Epidermal melanocyte (primary cell): ENCODE measurements at regions not wholly inside any gene's neighbourhood (a gene's known extent, or its start where the extent isn't known, plus 50 kb on each side); places are given as distances from the start of the nearest gene placed in this dataset.
"Not testable (repeated sequence)": the region's sequence is repeated elsewhere in the genome, so short reads cannot be mapped to it uniquely, and the experiment has no call there.

Experiments used
- DNase-seq: peaks from one replicate; pipeline ENCODE4 v3.0.0; 2011; ENCODE audit warnings: low spot score; ENCODE audit not compliant: insufficient read length

DNA sequence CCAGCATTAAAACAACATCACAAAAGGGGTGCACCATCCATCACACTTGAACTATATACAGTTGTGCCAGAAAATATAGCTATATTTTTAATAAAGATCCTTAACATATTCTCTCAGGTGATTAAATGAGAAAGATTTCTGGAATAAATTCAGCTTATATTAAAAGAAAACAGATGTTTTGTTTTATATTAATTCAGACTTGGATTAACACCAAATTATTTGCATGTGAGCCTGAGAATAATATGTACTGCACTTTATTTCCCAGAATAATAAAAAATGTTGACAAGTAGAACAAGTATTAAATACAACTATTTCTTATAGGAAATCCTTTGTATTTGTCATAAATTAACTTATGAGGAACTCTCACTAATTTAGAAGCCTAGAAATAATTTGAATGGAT lies 1467.4 kb downstream of the RAPGEF2 start:
- DNase-seq: no peak

DNA sequence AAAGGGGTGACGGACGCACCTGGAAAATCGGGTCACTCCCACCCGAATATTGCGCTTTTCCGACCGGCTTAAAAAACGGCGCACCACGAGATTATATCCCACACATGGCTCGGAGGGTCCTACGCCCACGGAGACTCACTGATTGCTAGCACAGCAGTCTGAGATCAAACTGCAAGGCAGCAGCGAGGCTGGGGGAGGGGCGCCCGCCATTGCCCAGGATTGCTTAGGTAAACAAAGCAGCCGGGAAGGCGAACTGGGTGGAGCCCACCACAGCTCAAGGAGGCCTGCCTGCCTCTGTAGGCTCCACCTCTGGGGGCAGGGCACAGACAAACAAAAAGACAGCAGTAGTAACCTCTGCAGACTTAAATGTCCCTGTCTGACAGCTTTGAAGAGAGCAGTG lies 1471.4 kb downstream of the RAPGEF2 start:
- not testable (repeated sequence) for DNase-seq

DNA sequence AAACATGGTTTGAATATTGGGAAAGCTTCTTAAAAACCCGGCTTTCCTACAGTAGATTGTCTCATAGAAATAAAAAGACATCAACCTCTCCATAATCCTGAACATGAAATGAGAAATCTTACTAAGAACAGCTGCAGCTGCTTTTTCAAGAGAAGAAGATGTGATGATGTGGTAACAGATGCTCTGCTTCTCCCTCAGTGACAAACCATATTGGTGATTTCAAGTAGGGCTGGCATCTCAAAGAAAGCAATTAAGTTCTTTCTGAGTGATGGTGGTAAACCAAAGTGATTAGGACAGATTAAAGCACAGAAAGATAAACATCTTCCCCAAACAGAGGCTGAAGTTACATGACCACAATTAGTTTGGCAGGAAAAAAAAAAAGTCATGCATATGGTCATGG lies 1477.7 kb downstream of the RAPGEF2 start:
- DNase-seq: no peak

DNA sequence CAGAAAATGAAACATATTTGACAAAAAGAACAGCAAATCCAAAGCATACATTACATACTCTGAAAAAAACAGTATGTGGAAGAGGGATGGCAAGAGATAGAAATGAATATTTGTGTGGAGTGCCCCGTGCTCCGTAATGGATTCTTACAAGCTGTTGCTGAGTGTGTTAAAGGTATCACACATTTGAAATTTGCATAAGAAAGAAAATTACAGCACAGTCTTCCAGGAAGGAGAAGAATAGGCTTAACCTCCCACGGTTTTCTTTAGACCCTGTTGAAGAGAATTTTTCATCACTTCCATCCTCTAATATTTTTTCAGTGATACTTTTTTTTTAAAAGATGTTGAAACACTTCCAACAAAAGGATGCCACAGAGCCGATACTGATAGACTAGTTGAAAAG lies 1489.4 kb downstream of the RAPGEF2 start:
- DNase-seq: no peak

DNA sequence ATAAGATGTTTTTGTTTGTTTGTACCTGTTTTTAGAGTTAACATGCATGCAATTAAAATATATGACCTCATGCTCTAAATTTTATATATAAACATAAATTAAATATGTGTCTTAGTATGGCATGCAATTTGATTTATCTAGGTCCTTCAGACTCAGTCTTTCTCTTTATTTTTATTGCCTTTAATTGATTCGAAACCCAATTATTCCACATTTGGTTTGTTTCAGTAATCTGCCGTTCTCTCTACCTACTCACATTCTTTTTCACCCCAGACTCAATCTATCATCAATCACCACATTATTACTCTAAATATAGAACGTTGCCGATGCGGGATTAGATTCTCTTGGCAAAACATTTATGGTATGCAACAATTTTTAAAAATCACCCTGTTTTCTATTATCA lies 1492.8 kb downstream of the RAPGEF2 start:
- DNase-seq: no peak

DNA sequence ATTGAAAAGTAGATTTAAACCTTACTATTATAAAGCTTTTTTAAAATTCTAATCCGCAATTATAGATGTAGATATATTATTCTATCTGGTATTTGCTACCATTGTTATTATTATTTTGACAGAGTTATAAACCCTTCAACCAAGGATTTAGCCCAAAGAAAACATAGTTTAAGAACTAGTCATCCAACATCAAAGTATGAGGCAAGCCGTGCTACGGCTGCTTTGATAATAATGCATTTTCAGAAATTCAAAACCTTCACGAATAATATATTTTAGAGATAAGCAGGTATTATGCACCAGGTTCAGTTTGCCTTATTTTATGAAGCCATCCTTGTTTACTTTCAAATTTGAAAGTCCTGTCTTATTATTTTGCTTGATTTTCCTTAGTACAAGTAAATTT lies 1501.7 kb downstream of the RAPGEF2 start:
- DNase-seq: no peak

DNA sequence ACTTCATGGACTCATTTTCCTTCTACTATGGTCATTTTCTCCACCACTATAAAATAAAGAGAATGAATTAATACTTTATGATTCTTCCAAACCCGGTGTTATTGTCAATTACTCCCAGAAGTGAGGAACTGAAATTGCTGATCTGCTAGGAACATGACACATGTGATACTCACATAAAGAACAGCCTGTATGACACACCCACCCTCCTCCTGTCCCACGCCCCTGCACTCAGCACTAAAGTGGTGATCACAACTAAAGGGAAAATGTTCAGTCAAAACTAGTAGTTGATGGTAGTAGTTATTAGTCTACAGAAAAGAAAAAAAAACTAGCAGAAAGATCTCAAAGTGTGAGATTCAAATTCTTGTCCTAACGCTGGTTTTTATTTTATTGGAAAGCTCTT lies 1508.3 kb downstream of the RAPGEF2 start:
- no peak for DNase-seq

DNA sequence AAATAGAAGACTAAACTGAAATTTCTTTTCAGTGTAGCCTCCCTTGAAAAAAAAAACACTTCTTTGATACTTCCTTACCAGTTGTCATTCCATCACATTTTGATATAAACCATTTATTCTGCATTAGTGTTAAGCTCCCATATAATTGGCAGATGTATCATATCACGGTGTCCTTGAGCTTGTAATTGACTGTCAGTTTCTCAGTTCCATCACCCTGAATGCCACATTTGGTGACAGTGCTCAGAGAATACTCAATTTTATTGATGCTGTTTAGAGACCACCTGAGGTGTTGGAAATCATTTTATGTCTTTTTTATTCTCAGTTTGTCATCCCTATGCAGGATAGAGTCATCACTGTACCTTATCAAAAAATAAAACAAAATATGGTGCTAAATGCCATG lies 1528.2 kb downstream of the RAPGEF2 start:
- DNase-seq: no peak

DNA sequence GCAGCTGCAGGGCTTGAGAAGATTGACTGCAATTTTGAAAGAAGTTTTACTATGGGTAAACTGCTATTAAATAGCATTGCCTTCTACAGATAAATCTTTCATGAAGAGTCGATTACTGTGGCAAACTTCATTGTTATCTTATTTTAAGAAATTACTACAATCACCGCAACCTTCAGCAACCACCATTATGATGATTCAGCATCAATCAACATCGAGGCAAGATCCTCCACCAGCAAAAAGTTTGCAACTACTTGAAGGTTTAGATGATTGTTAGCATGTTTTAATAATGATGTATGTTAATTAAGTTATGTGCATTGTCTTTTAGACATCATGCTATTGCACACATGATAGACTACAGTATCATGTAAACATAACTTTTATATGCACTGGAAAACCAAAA lies 1511.0 kb downstream of the FSTL5 start:
- DNase-seq: no peak

DNA sequence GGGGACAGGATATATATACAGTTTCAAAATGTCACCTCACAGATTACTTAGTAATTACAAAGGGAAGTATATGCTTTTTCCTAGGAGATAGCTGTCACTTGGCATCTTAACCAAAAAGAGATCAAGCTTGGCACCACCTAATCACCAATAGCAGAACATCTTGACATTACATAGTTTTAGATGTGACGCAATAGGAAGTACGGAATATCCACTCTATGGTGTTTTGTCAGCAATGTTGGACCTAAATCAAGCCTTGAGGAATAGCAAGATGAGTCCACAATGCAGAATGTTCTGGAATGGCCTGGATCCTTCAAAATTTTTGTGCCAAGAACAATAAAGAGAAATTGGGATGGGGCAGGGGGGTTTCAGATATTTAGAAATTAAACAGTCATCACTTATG lies 1488.2 kb downstream of the FSTL5 start:
- DNase-seq: no peak

DNA sequence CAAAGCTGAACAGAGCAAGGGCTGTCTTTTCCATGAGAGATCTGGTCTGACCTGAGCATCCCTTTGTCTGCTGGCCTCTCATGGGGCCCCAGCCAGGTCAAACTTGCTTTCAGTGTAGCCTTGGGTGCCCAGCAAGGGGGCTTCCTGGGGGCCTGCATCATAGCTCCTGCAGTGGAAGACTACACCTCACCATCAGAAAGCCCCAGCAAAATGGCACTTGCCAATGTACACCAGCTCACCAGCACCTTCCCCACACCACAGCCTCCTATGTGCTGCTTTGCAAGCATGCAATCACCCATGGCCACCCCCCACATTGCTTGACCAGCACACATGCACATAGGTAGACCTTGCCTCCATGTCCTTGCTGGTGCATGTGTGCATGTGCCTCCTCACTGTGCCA lies 1478.1 kb downstream of the FSTL5 start:
- no peak for DNase-seq

DNA sequence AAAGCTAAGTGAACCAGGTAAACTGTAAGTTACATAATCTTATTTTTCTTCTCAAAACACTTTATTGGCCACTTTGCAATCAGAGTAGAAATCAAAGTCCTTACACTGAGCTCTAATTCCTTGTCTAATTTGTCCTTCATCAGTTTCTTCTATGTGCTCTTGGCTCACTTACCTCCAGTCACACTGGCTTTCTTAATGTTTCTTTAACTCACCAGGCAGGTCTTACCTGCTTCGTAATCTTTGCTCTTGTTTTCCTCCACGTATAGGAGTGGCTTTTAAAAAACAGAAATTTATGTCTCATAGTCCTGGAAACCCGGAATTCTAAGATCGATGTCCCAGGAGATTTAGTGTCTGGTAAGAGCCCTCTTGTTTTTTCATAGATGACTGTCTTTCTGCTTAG lies 1462.1 kb downstream of the FSTL5 start:
- no peak for DNase-seq

DNA sequence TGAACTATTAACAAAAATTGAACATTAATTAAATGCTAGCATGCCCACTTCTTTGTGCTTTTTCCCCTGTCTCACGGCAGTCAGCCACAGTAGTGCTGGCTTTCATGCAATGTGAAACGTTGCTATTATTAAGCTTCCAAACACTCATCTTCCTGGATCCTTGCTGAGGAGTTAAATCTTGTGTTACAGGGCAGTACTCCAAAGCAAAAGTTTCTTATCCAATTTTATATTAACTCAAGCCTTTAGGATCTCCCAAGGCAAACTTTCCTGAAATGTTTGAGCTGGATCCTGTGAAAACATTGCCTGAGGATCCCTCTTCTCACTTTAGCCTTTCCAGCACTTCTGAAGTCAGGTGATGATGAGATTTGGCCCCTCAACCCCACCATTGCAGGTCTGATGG lies 1454.8 kb downstream of the FSTL5 start:
- DNase-seq: no peak

DNA sequence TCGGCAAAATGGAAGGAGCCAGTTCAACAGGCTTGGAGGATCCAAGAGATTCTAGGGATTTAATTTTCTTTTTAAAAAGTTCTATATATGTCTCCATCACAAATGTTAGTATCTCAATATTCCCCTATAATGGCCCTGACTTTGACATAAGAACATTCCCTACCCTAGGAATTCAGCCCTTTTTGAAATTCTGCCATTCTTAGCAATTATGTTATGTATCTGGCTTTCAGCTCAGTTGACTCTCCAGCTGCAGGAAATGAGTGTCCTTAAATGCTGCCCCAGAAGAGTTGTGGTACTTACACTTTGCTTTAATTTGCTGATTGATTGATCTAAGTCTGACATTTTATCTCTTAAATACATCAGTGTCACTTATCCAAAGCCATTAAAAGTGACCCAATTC lies 1454.3 kb downstream of the FSTL5 start:
- DNase-seq: no peak

DNA sequence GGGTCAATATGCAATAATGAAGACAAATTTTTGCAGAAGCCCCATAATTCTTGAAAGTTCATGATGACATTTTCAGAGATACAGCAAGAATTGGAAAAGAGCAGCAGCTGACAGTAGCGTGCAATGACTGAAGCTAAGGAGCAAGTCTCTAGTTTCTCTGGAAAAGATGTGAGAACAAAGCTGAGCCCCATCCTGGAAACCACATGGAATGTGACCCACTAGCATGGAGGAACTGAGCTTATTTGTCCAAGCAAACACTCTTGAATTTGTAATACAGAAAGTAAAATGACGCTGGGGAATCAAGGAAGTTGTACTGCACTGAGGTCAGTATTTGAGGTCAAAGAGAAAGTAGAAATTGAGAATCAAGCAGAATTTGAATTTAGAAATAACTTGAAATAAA lies 1447.2 kb downstream of the FSTL5 start:
- no peak for DNase-seq

DNA sequence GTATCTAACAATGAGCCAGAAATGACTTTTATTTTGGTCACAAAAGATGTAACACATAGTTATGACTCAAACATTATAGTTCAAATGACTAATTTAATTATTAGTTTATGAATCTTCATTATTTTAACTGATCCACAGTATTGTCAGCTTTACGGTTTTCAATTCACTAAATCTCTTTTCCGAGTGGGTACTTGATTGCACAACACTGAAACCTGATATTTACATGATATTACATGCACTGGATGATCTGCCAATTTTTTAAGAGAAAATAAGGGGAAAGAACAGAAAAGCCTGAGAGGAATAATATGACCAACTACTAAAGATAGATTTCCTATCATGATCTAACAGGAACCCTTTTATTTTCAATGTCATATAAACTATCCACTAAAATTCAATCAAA lies 1446.0 kb downstream of the FSTL5 start:
- DNase-seq: no peak

DNA sequence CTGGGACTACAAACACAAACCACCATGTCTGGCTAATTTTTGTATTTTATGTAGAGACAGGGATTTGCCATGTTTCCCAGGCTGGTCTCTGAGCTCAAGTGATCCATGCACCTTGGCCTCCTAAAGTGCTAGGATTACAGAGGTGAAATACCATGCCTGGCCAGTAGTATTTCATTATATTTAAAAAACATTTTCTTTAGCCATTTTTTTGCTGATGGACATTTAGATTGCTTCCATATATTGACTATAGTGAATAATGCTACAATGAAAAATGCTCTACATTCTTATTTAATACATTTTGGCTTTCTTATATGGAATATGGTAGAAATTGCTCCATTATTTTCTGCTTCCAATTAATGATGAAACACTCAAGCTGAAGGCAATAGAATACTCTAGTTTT lies 1439.7 kb downstream of the FSTL5 start:
- no peak for DNase-seq

DNA sequence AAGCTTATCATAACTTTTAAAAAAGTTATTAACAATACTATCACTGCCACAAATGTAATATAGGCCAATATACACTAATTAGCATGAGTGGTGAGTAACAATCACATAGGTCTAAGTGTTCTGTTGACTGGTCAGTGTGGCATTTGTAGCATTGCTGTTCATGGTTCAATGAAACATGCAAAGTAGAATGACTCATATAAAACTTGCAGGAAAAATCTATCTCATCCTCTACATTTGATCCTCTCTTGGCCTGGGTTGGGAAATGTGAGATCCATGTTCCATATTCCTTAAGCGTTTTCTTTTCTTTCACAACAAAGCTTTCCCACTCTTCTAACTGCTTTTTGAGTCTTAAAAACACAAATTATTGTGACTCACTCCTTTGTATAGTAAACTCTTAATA lies 1418.7 kb downstream of the FSTL5 start:
- no peak for DNase-seq

DNA sequence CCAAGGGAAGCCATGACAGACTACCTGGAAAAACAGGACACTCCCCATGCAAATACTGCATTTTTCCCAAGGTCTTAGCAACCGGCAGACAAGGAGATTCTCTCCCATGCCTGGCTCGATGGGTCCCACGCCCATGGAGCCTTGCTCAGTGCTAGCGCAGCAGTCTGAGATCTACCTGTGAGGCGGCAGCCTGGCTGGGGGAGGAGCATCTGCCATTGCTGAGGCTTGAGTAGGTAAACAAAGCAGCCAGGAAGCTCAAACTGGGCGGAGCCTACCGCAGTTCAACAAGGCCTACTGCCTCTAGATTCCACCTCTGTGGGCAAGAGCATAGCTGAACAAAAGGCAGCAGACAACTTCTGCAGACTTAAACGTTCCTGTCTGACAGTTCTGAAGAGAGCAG lies 1417.2 kb downstream of the FSTL5 start:
- not testable (repeated sequence) for DNase-seq

DNA sequence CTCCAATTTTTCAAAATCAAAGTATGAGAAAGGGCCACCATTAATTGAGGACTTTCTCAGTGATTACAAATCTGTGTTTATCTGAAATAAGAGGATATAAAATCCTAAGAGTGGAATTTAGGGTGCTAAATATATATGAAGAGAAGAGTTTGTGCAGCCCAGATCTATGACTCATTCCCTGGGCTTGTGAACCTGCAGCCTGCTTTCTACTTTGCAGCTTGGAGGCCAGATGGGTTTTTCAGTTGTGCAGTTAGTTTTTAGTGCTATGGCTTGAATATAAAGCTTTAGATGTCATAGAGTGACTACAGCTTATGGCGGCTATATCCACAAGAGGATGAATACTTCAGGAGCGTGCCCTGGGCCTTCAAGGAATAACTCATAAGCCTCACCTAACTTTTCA lies 1391.1 kb downstream of the FSTL5 start:
- no peak for DNase-seq

DNA sequence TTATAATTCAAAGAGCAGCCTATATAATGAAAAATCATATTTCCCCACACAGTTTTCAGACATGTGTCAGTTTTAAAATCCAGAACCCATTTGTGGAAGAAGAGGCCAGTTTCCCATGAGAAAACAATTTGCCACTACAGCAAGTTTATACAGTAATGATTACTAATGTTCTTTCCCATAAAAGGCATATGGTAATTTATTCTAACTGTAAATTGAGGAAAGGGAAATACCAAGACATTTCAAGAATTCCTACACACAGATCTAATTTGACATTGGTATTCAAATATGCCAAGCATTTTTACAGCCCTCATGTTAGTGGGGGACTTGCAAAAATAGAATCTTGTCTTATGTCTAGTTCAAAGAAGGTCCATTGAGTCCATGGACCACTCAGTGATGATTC lies 1368.6 kb downstream of the FSTL5 start:
- no peak for DNase-seq

DNA sequence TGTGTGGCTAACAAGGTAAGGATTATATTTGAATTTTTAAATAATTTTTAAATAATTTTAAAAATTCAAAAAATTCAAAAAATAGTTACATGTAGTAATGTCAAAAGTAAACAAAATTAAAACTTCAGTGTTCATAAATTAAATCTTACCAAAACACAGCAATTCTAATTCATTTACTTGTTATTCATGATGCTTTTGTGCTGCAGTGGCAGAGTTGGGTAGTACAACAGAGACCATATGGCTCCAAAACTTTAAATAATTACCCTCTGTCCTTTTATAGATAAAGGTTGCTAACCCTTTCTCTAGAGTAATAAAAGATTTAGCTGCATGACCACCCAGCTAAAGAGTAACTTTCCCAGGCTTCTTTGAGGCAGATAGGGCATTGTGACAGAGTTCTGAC lies 1355.6 kb downstream of the FSTL5 start:
- no peak for DNase-seq

DNA sequence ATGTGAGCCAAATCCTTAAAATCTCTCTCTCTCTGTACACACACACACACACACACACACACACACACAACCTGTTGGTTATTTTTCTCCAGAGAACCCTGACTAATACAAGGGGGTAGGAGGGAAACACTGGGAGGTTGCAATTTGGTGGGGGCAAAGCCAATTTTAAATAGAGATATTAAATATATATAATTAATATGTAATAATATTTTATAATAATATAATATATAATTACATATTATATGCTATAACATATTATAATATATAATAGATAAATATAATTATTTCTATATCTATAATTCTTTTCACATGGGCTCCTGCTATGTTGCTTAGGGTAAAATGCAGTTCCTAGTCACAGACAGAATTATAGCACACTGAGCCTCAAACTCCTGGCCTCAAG lies 1354.2 kb downstream of the FSTL5 start:
- DNase-seq: no peak

DNA sequence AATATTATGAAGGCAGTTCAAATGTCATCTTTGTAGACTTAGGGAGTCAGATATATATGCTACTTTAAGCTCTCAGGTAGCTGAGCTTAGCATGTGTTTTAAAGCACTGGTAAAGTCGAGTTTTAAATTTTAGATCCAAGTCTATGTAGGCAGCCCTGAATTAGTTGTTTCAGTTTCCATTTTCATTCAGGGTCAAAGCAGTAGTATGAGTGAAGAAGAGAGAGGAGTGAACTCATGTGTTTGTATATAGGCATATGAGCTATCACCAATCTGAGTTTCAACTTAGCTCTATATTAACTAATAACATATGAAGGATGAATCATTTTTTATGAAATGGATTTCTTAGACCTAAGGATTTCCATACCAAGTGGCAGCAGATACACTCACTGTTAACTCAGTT lies 1353.4 kb downstream of the FSTL5 start:
- DNase-seq: no peak

DNA sequence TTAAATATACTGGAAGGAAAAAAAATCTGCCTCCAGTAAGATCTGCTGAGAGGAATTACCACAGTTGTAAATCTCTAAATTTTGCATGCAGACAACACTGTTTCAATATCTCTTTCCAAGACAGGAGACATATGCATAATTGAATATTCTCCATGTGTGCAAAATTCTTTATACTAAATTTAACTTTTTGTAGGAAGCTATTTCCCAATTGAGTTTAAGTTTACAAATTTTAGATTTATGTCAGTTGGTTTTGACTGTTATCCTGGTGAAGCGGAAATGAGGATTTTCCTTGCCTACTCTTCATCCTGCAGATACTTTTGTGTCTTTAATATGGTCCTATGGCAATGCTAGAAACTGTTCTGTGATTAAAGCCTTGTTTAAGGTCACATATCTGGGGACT lies 1352.9 kb downstream of the FSTL5 start:
- no peak for DNase-seq
